Fibroblast of lung (primary cell): ENCODE measurements at regions not wholly inside any gene's neighbourhood (a gene's known extent, or its start where the extent isn't known, plus 50 kb on each side); places are given as distances from the start of the nearest gene placed in this dataset.

Source experiments
- EZH2 ChIP-seq: IDR thresholded peaks from 2 replicates; pipeline ENCODE4 v1.5.1; 2012; ENCODE audit warnings: low read length, control low read depth, mild to moderate bottlenecking; ENCODE audit errors: missing control alignments
- TF ChIP-seq, protein P1 (sequence below), 2 donors: IDR thresholded peaks in 1 of 2; conservative IDR thresholded peaks in 1 of 2; 1 replicate in 1 of 2; 2 replicates in 1 of 2; pipeline ENCODE4 v1.5.1; 2011 to 2012; ENCODE audit warnings: low read length in 2 of 2, control low read depth in 1 of 2, inconsistent platforms in 1 of 2, low read depth in 1 of 2, mild to moderate bottlenecking in 1 of 2

DNA sequence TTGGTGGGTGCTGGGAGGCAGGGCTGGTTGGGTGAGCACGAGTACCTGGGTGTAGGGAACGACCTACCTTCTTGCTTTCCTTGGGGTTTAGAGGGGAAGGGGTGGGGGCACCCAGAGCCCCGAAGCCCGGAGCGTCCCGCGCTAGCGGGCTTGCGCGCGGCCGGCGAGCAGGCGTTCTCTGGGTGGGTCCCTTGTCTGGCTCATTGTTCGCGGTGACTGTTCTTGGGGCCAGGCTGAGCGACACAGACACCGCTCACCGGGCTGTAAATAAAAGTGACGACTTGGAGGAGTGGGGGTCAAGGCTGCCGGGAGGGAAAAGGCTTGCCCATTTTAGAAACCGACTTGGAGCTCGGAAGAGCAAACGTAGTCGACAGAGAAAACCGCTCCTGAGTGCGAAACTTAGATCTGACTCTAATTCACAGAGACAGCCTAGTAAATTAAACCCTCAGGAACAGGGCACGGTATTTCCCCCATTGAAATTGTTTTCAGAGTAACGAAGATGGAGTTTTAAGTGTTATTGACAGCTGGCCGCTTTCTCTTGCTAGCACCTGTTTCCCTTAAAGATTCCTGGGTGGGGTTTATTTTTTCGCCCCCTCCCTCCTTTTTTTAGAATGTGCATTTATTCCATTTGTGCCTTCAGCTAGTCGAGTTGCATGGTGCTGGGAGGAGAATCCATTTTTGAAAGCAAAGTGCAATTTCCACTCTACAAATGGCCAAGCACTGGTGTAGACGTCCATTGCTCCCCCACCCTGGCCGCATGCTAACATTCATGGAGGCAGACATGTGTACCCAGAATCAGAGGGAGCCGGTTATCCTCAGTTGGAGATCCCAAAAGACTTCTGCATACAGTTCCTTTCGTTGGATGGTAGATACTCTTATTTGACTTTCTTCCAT, 532.1 kb upstream of the SEMA6D start:
- TF ChIP-seq, protein P1, sequence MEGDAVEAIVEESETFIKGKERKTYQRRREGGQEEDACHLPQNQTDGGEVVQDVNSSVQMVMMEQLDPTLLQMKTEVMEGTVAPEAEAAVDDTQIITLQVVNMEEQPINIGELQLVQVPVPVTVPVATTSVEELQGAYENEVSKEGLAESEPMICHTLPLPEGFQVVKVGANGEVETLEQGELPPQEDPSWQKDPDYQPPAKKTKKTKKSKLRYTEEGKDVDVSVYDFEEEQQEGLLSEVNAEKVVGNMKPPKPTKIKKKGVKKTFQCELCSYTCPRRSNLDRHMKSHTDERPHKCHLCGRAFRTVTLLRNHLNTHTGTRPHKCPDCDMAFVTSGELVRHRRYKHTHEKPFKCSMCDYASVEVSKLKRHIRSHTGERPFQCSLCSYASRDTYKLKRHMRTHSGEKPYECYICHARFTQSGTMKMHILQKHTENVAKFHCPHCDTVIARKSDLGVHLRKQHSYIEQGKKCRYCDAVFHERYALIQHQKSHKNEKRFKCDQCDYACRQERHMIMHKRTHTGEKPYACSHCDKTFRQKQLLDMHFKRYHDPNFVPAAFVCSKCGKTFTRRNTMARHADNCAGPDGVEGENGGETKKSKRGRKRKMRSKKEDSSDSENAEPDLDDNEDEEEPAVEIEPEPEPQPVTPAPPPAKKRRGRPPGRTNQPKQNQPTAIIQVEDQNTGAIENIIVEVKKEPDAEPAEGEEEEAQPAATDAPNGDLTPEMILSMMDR (conservative IDR thresholded peaks at IDR 0.05 in 1 of 2, IDR thresholded peaks at IDR 0.05 in 1 of 2; ENCODE audit: low read depth in 1 of 2, low read length in 2 of 2) = no peak
- TF ChIP-seq EZH2 = no peak
